SK-N-SH treated with all-trans-retinoic acid at 6 μM for 48 hours (cell line): ENCODE measurements at regions not wholly inside any gene's neighbourhood (a gene's known extent, or its start where the extent isn't known, plus 50 kb on each side); places are given as distances from the start of the nearest gene placed in this dataset.

ENCODE experiments used
- ARNTL ChIP-seq: fragments of 450-650 bp; formaldehyde crosslinking; IDR thresholded peaks from 2 replicates; pipeline ENCODE4 v1.5.0; 2020; ENCODE audit warnings: low read depth, mild to moderate bottlenecking, moderate library complexity, borderline replicate concordance
- CREB5 ChIP-seq: fragments of 250-450 bp; sonication (Bioruptor Pico); IDR thresholded peaks from 2 replicates; pipeline ENCODE4 v1.5.1; 2020; ENCODE audit warnings: low read depth, mild to moderate bottlenecking, moderate library complexity
- ZFP3 ChIP-seq: fragments of 250-450 bp; sonication (Bioruptor Pico); IDR thresholded peaks from 2 replicates; pipeline ENCODE4 v1.5.0; 2020; ENCODE audit warnings: mild to moderate bottlenecking, moderate library complexity
- ZNF565 ChIP-seq: fragments of 450-650 bp; formaldehyde crosslinking; conservative IDR thresholded peaks from 2 replicates; pipeline ENCODE4 v1.5.0; 2020; ENCODE audit warnings: low read depth, mild to moderate bottlenecking, moderate library complexity
- TF ChIP-seq, protein P1 (sequence below): fragments of 250-450 bp; sonication (Bioruptor Pico); IDR thresholded peaks from 2 replicates; pipeline ENCODE4 v1.5.1; 2021; ENCODE audit warnings: mild to moderate bottlenecking, moderate library complexity

- TF ChIP-seq CREB5 (CRISPR knock-in tag), result no peak
- no peak for TF ChIP-seq ARNTL
- no peak for TF ChIP-seq ZFP3 (CRISPR knock-in tag)
- no peak for TF ChIP-seq ZNF565 (CRISPR knock-in tag)
- TF ChIP-seq, protein P1, sequence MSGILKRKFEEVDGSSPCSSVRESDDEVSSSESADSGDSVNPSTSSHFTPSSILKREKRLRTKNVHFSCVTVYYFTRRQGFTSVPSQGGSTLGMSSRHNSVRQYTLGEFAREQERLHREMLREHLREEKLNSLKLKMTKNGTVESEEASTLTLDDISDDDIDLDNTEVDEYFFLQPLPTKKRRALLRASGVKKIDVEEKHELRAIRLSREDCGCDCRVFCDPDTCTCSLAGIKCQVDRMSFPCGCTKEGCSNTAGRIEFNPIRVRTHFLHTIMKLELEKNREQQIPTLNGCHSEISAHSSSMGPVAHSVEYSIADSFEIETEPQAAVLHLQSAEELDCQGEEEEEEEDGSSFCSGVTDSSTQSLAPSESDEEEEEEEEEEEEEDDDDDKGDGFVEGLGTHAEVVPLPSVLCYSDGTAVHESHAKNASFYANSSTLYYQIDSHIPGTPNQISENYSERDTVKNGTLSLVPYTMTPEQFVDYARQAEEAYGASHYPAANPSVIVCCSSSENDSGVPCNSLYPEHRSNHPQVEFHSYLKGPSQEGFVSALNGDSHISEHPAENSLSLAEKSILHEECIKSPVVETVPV (CRISPR knock-in tag), result no peak
Observed at GRCh38 chr6:165875946-165876345, 212.9 kb upstream of the PDE10A start.
